ENCODE measurements at regions not wholly inside any gene's neighbourhood (a gene's known extent, or its start where the extent isn't known, plus 50 kb on each side); places are given as distances from the start of the nearest gene placed in this dataset.

- no peak for TF ChIP-seq CTCF (IDR thresholded peaks at IDR 0.05; ENCODE audit: unreplicated experiment)
- H3K27me3 Mint-ChIP-seq (ENCODE audit: unreplicated experiment): no peaks in the 10 kb centered on the region
- peaks cover 13% of the 10 kb centered on the region for H3K4me1 Mint-ChIP-seq (ENCODE audit: unreplicated experiment)
- H3K9me3 Mint-ChIP-seq (ENCODE audit: unreplicated experiment): no peaks in the 10 kb centered on the region
- H3K4me3 Mint-ChIP-seq (ENCODE audit: unreplicated experiment): no peak overlapping the region
- DNase-seq (ENCODE audit: low spot score): no peak
- H3K36me3 Mint-ChIP-seq (ENCODE audit: low read depth, unreplicated experiment): peaks cover 8% of the 10 kb centered on the region
- no peak overlapping the region for H3K27ac Mint-ChIP-seq (ENCODE audit: unreplicated experiment)
These were observed 66.8 kb downstream of the TCF20 start for GRCh38 chr22:42203609-42204008.

GRCh38 chr22:42202669-42203068 lies 67.8 kb downstream of the TCF20 start:
- no peak for DNase-seq (ENCODE audit: low spot score)

GRCh38 chr22:42202048-42202447 lies 68.4 kb downstream of the TCF20 start:
- Mint-ChIP-seq H3K36me3 (ENCODE audit: low read depth, unreplicated experiment) (peaks cover 8% of the 10 kb centered on the region), H3K4me3 (ENCODE audit: unreplicated experiment) (peak overlapping the region; percentile 33), H3K4me1 (ENCODE audit: unreplicated experiment) (peaks cover 13% of the 10 kb centered on the region), H3K9me3 (ENCODE audit: unreplicated experiment) (no peaks in the 10 kb centered on the region), H3K27ac (ENCODE audit: unreplicated experiment) (no peak overlapping the region), H3K27me3 (ENCODE audit: unreplicated experiment) (no peaks in the 10 kb centered on the region)
- DNase-seq (ENCODE audit: low spot score): no peak
- no peak for TF ChIP-seq CTCF (IDR thresholded peaks at IDR 0.05; ENCODE audit: unreplicated experiment)

More at GRCh38 chr22:42202669-42203068, 67.8 kb downstream of the TCF20 start:
- H3K9me3 Mint-ChIP-seq (ENCODE audit: unreplicated experiment): no peaks in the 10 kb centered on the region
- peaks cover 13% of the 10 kb centered on the region for H3K4me1 Mint-ChIP-seq (ENCODE audit: unreplicated experiment)
- no peak overlapping the region for H3K27ac Mint-ChIP-seq (ENCODE audit: unreplicated experiment)
- H3K4me3 Mint-ChIP-seq (ENCODE audit: unreplicated experiment): no peak overlapping the region
- H3K27me3 Mint-ChIP-seq (ENCODE audit: unreplicated experiment): no peaks in the 10 kb centered on the region
- no peak for TF ChIP-seq CTCF (IDR thresholded peaks at IDR 0.05; ENCODE audit: unreplicated experiment)
- H3K36me3 Mint-ChIP-seq (ENCODE audit: low read depth, unreplicated experiment): peaks cover 8% of the 10 kb centered on the region

GRCh38 chr22:42199025-42199424 lies 68.4 kb upstream of the CYP2D6 start:
- H3K4me3 Mint-ChIP-seq (ENCODE audit: unreplicated experiment): no peak overlapping the region
- H3K4me1 Mint-ChIP-seq (ENCODE audit: unreplicated experiment): peaks cover 9% of the 10 kb centered on the region
- peaks cover 3% of the 10 kb centered on the region for H3K27me3 Mint-ChIP-seq (ENCODE audit: unreplicated experiment)
- no peaks in the 10 kb centered on the region for H3K9me3 Mint-ChIP-seq (ENCODE audit: unreplicated experiment)
- no peak for TF ChIP-seq CTCF (IDR thresholded peaks at IDR 0.05; ENCODE audit: unreplicated experiment)
- peaks cover 8% of the 10 kb centered on the region for H3K36me3 Mint-ChIP-seq (ENCODE audit: low read depth, unreplicated experiment)
- DNase-seq (ENCODE audit: low spot score): no peak
- no peak overlapping the region for H3K27ac Mint-ChIP-seq (ENCODE audit: unreplicated experiment)

GRCh38 chr22:42198226-42198625 lies 67.6 kb upstream of the CYP2D6 start:
- H3K4me1 Mint-ChIP-seq (ENCODE audit: unreplicated experiment): peaks cover 14% of the 10 kb centered on the region
- H3K27me3 Mint-ChIP-seq (ENCODE audit: unreplicated experiment): peaks cover 3% of the 10 kb centered on the region
- peaks cover 8% of the 10 kb centered on the region for H3K36me3 Mint-ChIP-seq (ENCODE audit: low read depth, unreplicated experiment)
- no peak overlapping the region for H3K27ac Mint-ChIP-seq (ENCODE audit: unreplicated experiment)
- no peak for DNase-seq (ENCODE audit: low spot score)
- H3K4me3 Mint-ChIP-seq (ENCODE audit: unreplicated experiment): no peak overlapping the region
- H3K9me3 Mint-ChIP-seq (ENCODE audit: unreplicated experiment): no peaks in the 10 kb centered on the region
- no peak for TF ChIP-seq CTCF (IDR thresholded peaks at IDR 0.05; ENCODE audit: unreplicated experiment)

Measured in endothelial cell (in vitro differentiated cells).